KOPT-K1 (cell line): ENCODE measurements at regions not wholly inside any gene's neighbourhood (a gene's known extent, or its start where the extent isn't known, plus 50 kb on each side); places are given as distances from the start of the nearest gene placed in this dataset.

Experiments used
- H3K27ac ChIP-seq: fragments of 200-600 bp; sonication (generic); 2 replicates; pipeline ENCODE4 v1.5.1; 2016; ENCODE audit warnings: antibody characterized with exemption, mild to moderate bottlenecking, low read depth, low read length; ENCODE audit not compliant: poor library complexity, severe bottlenecking
- H3K36me3 ChIP-seq: fragments of 200-600 bp; sonication (generic); 2 replicates; pipeline ENCODE4 v1.5.1; 2017; ENCODE audit warnings: antibody characterized with exemption, mild to moderate bottlenecking, low read length, moderate library complexity; ENCODE audit not compliant: insufficient read depth
- H3K9me3 ChIP-seq: fragments of 200-600 bp; sonication (generic); 2 replicates; pipeline ENCODE4 v1.5.1; 2017; ENCODE audit warnings: antibody characterized with exemption, low read length, mild to moderate bottlenecking; ENCODE audit not compliant: insufficient read depth, poor library complexity, severe bottlenecking

DNA sequence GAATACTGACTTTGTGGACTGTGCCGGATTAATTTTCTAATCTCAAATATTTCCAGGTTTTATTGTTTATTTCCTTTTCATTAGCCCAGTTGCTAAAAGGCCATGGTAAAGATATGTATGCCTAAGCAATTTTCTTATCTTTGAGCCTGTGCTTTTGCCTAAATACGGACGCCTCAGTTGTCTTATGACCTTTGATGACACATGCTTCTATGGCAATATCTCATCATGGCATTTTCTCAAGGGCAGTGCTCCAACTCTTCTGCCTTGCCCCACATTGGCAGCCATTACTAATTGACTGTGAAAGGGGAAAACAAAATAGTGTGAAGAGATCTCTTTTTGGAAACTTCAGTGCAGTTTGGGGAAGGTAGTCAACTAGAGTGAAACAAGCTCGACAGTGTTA, 809.6 kb upstream of the NR2F2 start:
- H3K27ac ChIP-seq, result no peak overlapping the region
- no peaks in the 10 kb centered on the region for H3K9me3 ChIP-seq
- H3K36me3 ChIP-seq, result no peaks in the 10 kb centered on the region

DNA sequence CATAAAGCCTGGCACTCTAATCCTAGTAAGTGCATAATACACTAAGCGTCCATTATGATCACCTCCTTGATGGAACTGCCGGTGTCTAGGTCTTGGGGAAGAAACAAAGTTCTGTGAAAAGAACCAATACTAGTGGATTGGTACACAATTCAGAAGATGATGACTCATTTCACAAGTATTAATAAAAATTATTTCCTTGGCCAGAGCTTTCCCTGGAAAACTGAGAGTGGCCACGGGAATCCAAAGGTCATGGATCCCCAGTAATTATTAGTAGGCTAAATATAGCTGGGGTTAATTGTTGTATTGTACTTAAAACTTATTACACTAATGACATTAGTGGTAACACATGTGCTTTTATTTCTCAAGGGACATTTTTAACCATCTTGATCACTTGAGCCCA, 808.0 kb upstream of the NR2F2 start:
- Histone ChIP-seq H3K9me3 (no peaks in the 10 kb centered on the region), H3K27ac (no peak overlapping the region), H3K36me3 (no peaks in the 10 kb centered on the region)

DNA sequence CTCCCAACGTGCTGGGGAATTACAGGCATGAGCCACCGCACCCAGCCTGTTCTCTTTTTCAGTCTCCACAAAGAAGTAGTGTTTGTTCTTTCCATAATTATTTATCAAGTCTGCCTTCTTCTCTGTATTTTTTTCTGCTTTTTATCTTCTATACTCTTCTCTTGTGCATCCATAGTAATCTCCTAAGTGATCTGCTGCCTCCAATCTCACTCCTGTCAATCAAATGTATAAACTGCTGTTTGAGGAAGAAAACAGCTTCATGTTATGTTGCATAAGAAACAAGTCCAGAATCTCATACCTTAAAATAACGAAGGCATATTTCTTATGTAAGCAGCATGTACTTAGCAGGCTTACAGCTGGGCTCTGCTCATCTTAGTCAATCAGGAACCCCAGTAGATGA, 801.6 kb upstream of the NR2F2 start:
- Histone ChIP-seq H3K9me3 (no peaks in the 10 kb centered on the region), H3K27ac (no peak overlapping the region), H3K36me3 (no peaks in the 10 kb centered on the region)

DNA sequence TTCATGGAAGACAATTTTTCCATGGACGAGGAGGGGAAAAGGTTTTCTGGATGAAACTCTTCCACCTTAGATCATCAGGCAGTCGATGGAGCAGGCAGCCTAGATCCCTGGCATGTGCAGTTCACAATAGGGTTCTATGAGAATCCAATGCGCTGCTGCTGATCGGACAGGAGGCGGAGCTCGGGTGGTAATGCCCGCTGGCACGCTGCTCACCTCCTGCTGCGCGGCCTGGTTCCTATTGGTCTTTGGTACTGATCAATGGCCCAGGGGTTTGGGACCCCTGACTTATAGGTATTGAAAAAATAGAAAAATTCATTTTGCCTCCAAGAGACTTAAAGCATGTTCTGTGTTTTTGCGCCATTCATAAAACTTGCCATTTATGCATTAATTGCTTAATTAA, 793.9 kb upstream of the NR2F2 start:
- H3K27ac ChIP-seq, result no peak overlapping the region
- no peaks in the 10 kb centered on the region for H3K9me3 ChIP-seq
- H3K36me3 ChIP-seq, result no peaks in the 10 kb centered on the region

DNA sequence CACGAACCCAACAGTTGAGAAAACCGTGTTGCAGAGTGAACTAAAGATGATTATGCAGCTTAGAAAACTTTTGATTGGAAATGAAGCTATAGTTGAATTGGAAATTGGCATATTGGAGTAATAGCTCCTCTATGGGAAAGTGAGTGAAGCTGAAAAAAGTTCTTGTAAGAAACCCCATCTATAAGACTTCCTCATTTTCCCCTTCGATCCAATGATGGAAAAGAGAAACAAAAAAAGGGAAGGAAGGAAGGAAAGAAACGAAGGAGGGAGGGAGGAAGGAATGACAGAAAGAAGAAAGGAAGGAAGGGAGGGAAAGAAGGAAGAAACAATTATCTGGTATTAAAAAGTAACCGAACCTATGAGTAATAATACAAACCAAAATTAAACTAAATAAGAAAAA, 791.8 kb upstream of the NR2F2 start:
- Histone ChIP-seq H3K27ac (no peak overlapping the region), H3K36me3 (no peaks in the 10 kb centered on the region), H3K9me3 (no peaks in the 10 kb centered on the region)

DNA sequence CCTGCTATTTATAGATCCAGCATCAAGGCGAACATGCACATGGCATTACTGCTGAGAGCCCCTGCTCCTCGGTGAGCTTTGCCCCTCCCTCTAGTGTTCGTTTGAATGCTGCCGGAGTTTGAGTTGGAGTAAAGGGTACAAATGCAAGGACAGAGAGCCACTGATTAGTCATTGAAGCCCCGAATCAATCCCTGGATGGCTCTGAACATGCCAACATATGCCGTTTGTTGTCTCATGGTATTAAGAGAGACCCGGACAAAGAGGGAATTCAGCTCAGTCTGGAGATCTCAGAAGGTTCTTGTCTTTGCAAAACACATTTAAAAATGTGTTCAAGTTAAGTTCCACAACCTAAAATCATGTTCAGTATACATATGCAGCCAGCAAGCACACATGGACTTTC, 789.2 kb upstream of the NR2F2 start:
- Histone ChIP-seq H3K36me3 (no peaks in the 10 kb centered on the region), H3K9me3 (no peaks in the 10 kb centered on the region), H3K27ac (no peak overlapping the region)

DNA sequence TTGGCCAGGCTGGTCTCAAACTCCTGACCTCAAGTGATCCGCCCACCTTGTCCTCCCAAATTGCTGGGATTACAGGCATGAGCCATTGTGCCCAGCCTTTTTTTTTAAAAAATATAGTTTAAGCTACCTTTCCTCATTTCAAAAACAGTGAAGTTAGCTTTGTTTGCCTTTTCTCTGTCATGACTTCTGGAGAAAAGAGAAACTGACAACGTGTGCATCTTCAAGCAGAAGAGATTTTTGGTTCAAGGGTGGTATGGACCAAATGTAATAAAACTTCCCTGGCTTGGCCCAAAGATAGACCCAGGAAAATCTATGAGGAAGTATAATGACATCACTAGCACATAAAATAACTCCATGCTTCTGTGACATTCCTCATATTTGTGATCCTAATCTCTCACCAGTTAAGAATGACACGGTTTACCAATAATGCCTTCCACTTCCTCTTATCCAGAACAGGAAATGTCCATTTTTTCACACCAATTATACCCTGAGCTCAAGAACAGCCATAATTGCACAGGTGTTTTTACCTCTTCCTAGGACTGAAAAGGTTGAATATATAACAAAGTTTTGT, 781.2 kb upstream of the NR2F2 start:
- no peaks in the 10 kb centered on the region for H3K9me3 ChIP-seq
- H3K27ac ChIP-seq, result no peak overlapping the region

DNA sequence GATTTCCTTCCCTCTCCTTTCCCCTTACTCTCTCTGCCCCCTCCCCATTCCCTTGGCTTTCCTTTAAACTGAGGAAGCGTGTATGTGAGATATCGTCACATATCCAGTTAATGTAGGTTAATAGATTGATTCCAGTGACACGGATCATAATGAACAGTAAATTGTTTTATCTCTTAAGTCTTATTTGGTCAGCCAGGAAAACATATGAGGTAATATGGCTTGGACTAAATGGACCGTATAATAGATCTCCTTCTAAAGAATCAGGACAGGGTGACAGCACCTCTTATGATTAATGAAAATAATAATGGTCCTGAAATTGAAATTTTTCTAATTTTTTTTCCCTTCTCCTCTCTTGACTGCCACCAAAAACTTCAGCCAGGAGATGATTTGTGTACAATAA, 779.8 kb upstream of the NR2F2 start:
- no peaks in the 10 kb centered on the region for H3K9me3 ChIP-seq

More for the DNA sequence above, 781.2 kb upstream of the NR2F2 start:
- no peaks in the 10 kb centered on the region for H3K36me3 ChIP-seq

DNA sequence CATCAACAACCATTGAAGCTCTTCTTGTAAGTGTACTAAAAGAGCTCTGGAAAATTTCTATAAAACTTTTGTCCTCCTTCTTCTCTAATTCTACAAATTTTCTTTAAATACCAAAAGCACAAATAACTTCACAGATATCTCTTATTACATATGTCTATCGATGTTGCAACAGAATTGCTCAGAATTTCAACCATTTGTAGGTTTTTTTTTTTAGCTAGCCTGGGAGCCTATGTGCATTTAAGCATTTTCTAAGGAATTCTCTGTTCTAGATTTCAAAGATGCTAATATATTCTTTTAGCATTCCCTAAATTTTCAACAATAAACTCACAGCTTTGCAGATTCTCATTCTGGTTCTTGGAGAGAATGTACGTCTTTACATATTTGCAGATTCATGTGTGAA, 774.3 kb upstream of the NR2F2 start:
- Histone ChIP-seq H3K36me3 (no peaks in the 10 kb centered on the region), H3K27ac (no peak overlapping the region)

More for the DNA sequence above, 779.8 kb upstream of the NR2F2 start:
- no peak overlapping the region for H3K27ac ChIP-seq
- H3K36me3 ChIP-seq, result no peaks in the 10 kb centered on the region

DNA sequence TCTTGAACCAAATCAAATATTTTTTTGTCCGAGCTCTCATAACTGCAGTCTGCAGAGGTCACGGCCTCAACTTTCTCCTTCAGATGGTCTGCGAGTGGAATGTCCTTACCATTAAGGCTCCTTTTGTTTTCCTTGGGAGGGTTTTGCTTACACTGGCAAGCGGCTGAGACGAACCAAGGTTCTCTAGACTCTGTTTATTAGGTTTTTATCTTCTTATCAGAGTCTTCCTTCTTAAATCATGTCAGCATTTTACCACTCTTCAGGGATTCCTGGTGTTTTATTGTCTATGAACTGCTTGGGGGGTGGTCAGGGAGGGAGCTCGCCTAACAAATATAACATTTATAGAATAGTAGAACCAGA, 773.7 kb upstream of the NR2F2 start:
- no peak overlapping the region for H3K27ac ChIP-seq
- no peaks in the 10 kb centered on the region for H3K36me3 ChIP-seq
- H3K9me3 ChIP-seq, result no peaks in the 10 kb centered on the region

More for the DNA sequence above, 774.3 kb upstream of the NR2F2 start:
- H3K9me3 ChIP-seq, result no peaks in the 10 kb centered on the region

DNA sequence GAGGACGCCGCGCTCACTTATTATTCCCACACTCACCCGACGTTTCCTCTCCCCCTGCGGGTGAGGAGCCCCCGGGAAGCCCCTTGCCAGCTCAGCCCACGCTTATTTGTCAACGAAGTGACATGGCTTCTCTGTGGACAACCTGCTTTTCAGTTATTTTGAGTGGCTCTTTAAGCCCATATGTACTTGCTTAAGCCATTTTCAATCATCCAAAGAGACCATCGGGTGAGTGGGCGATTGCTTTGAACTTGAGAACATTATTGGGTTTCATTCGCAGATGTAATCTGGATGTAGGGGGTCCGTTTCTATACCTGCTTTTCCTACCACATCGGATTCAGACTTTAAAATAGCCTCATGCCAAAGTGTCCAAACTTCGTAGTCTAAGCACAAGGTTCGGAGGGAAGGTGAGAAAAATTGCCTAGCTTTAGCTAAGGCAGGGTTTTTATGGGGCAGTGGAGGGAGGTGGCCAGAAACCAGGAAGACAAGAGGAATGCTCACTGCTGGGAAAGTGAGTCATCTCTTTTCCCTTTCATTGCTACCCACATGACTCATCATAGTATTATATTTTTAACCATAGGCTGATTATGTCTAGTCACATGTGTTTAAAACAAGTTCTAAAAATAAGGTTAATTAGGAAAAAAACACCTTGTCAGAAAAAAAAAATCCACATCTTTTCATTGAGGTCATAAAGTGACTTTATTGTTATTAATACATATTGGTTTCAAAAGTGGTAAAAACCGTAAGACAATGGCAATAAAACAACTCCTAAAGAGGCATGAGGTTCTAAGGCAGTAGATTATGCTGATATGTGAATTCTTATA, 773.1 kb upstream of the NR2F2 start:
- Histone ChIP-seq H3K27ac (no peak overlapping the region), H3K9me3 (no peaks in the 10 kb centered on the region), H3K36me3 (no peaks in the 10 kb centered on the region)

DNA sequence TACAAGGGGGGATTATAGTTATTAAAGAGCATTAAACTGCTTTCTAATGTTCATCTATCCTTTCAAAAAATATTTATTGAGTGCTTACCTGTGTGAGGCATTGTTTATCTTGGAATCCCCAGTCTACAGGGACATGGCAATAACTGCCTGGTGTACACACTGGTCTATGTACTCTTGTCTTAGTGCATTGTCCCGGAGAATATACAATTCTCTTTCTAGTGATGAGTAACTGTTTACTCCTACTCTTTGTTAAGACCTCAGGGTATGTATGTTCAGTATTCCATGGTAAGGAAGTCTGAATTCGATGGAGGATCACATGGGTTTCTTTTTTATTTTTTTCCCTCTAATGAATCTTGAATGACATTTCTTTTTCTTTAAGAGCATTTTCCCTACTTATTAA, 772.4 kb upstream of the NR2F2 start:
- no peak overlapping the region for H3K27ac ChIP-seq
- no peaks in the 10 kb centered on the region for H3K9me3 ChIP-seq
- no peaks in the 10 kb centered on the region for H3K36me3 ChIP-seq

DNA sequence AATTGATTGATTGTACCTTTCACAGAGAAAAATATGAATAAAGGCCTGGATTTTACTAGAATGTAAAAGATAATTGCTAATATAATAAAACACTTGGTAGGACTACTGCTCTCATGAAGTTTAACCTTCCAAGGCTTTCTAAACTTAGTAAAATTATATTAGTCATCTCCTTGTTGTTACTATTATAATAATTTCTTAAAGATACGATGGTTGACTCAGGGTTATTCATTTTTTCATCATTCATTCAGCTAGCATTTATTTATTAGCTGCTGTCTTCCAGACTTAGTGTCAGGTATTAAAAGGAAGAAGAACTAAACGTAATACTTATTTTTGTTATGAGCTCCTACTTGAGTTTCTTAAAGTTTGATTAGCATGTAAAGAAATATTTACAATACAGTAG, 771.6 kb upstream of the NR2F2 start:
- H3K36me3 ChIP-seq, result no peaks in the 10 kb centered on the region
- no peak overlapping the region for H3K27ac ChIP-seq
- no peaks in the 10 kb centered on the region for H3K9me3 ChIP-seq

DNA sequence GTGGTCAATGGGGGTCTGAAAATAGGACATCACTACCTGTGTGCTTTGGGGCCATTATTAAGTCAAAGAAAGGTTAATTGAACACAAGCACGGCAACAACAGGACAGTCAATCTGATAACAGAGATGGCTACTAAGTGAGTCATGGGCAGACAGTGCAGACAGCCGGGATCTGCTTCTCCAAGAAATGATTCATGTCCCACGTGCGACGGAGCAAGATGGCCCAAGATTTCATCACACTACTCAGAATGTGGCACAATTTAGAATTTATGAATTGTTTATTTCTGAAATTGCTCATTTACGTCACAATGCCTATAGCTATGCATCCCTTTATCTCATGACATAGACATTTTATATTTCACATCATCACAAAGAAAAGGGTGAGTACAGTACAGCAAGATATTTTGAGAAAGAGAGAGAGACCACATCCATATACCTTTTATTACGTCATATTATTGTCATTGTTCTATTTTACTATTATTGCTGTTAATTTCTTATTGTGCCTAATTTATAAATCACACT, 770.6 kb upstream of the NR2F2 start:
- H3K9me3 ChIP-seq, result no peaks in the 10 kb centered on the region
- no peaks in the 10 kb centered on the region for H3K36me3 ChIP-seq
- H3K27ac ChIP-seq, result no peak overlapping the region

DNA sequence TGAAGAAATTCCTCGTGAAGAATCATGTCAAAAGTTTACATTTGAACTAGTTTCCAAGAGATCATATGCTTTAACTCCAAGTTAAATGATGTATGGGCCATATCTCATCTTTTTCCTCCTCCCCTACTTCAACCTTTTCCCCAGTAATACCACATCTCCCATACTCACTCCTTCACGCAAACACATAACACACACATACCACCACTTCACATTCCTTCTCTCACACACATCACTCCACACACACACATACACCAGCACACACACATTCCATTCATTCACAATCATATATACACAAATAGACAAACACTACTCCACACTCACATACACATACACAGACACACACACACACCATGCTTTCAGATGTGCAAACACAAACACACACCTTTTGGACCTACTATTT, 769.0 kb upstream of the NR2F2 start:
- no peaks in the 10 kb centered on the region for H3K36me3 ChIP-seq
- H3K9me3 ChIP-seq, result no peaks in the 10 kb centered on the region
- no peak overlapping the region for H3K27ac ChIP-seq

DNA sequence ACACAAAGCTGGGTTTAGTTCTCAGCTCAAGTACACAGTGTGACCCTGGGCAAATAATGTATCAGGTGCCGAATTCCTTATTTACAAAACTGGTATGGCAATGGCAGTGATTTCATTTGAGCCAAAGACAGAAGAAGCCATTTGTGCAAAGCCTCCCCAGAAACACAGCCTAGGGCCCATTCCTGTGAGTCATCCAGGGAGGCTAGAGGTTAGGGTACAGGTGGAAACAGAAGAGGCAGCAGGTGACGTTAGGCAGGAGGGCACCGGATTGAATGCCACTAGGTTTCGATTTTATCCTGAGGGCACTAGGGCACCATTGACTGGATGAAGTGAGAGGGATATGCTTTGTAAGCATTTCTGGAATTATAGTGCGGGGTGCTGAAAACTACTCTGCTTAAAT, 766.9 kb upstream of the NR2F2 start:
- no peaks in the 10 kb centered on the region for H3K9me3 ChIP-seq
- no peak overlapping the region for H3K27ac ChIP-seq
- no peaks in the 10 kb centered on the region for H3K36me3 ChIP-seq
